ENCODE measurements at regions not wholly inside any gene's neighbourhood (a gene's known extent, or its start where the extent isn't known, plus 50 kb on each side); places are given as distances from the start of the nearest gene placed in this dataset.

GRCh38 chr2:41950666-41950960 is 97.2 kb upstream of the PKDCC start:
- TF ChIP-seq CTCF (IDR thresholded peaks at IDR 0.05), result no peak
- no peak for TF ChIP-seq EP300 (IDR thresholded peaks at IDR 0.05)
- no peak for TF ChIP-seq POLR2A (IDR thresholded peaks at IDR 0.05)
- TF ChIP-seq POLR2AphosphoS5 (IDR thresholded peaks at IDR 0.05), result no peak

Data from sigmoid colon (tissue), 4 donors.